ENCODE measurements at regions not wholly inside any gene's neighbourhood (a gene's known extent, or its start where the extent isn't known, plus 50 kb on each side); places are given as distances from the start of the nearest gene placed in this dataset.

- no peaks in the 10 kb centered on the region for H4K20me1 ChIP-seq (replicated peaks in 1 of 2; ENCODE audit: control insufficient read depth in 1 of 2, insufficient read depth in 2 of 2, low read length in 2 of 2)
- FAIRE-seq (no peak), DNase-seq (ENCODE audit: low read depth in 1 of 2, low spot score in 2 of 2) (no peak)
- H3K56ac ChIP-seq (replicated peaks; ENCODE audit: insufficient read length, low read depth, low read length): no peak overlapping the region
- H2BK12ac ChIP-seq (ENCODE audit: low read depth, low read length): no peak overlapping the region
- no peak overlapping the region for H3K4ac ChIP-seq (replicated peaks; ENCODE audit: insufficient read length, low read depth, low read length)
- no peak overlapping the region for H4K8ac ChIP-seq (ENCODE audit: extremely low read depth, insufficient read depth, low read length)
- no peaks in the 10 kb centered on the region for H3K27me3 ChIP-seq (replicated peaks in 1 of 4; ENCODE audit: control insufficient read depth in 3 of 4, extremely low read depth in 1 of 4, insufficient read depth in 3 of 4, low read length in 3 of 4)
- no peak overlapping the region for H3K4me2 ChIP-seq (ENCODE audit: insufficient read depth in 1 of 2, low read depth in 2 of 2, low read length in 2 of 2)
- H3K36me3 ChIP-seq (ENCODE audit: control insufficient read depth in 2 of 4, insufficient read depth in 4 of 4, low read length in 3 of 4): no peaks in the 10 kb centered on the region
- no peaks in the 10 kb centered on the region for H3K79me2 ChIP-seq (ENCODE audit: control insufficient read depth in 1 of 2, insufficient read depth in 2 of 2, low read length in 2 of 2)
- no peaks in the 10 kb centered on the region for H3K4me1 ChIP-seq (replicated peaks in 1 of 4; ENCODE audit: control insufficient read depth in 3 of 4, insufficient read depth in 4 of 4, low read length in 3 of 4)
- no peaks in the 10 kb centered on the region for H3K79me1 ChIP-seq (ENCODE audit: low read depth, low read length)
- H3K9me3 ChIP-seq (ENCODE audit: insufficient read depth in 2 of 2, low read depth in 1 of 2, low read length in 1 of 2): no peaks in the 10 kb centered on the region
- POLR2A ChIA-PET (ENCODE audit: partially characterized antibody): no interaction called here
- no peak overlapping the region for H2AFZ ChIP-seq (ENCODE audit: low read length)
- H2BK20ac ChIP-seq (ENCODE audit: low read length): no peak overlapping the region
- H3K27ac ChIP-seq (ENCODE audit: low read depth, low read length): no peak overlapping the region
- no peak overlapping the region for H2BK15ac ChIP-seq (ENCODE audit: low read length)
- no peak overlapping the region for H2AK5ac ChIP-seq (ENCODE audit: low read depth, low read length)
- H3K23me2 ChIP-seq (ENCODE audit: low read depth, low read length): no peaks in the 10 kb centered on the region
- no peak overlapping the region for H3K4me3 ChIP-seq (ENCODE audit: extremely low read depth in 1 of 4, insufficient read depth in 2 of 4, low read depth in 3 of 4, low read length in 4 of 4)
- CTCF ChIA-PET (ENCODE audit: partially characterized antibody): interaction anchor here (0.7 to 2.9 kb wide), 7 partner anchors 12 to 311 kb away, joined by 3 to 30 read pairs (median 4); no protein-coding TSS in a partner anchor
- no peak overlapping the region for H3K23ac ChIP-seq (ENCODE audit: insufficient read length)
- TF ChIP-seq KDM4A (IDR thresholded peaks at IDR 0.05; ENCODE audit: low read depth, low read length, severe bottlenecking): no peak
- no peak for TF ChIP-seq GABPA (IDR thresholded peaks at IDR 0.05; ENCODE audit: borderline replicate concordance, insufficient read depth, low read length)
- H2BK120ac ChIP-seq (replicated peaks; ENCODE audit: low read depth, low read length): no peak overlapping the region
- H4K91ac ChIP-seq (replicated peaks; ENCODE audit: insufficient read length, low read length): no peak overlapping the region
- H4K5ac ChIP-seq (ENCODE audit: insufficient read length, low read depth, low read length): no peak overlapping the region
- no peak overlapping the region for H3K18ac ChIP-seq (ENCODE audit: extremely low read depth, low read length)
- H3K14ac ChIP-seq (ENCODE audit: insufficient read length): no peak overlapping the region
- no peak overlapping the region for H3K9ac ChIP-seq (replicated peaks in 1 of 4; ENCODE audit: extremely low read depth in 1 of 4, low read depth in 3 of 4, low read length in 3 of 4)
- H2BK5ac ChIP-seq (ENCODE audit: low read depth, low read length): no peak overlapping the region
Measured at GRCh38 chr6:55981660-55982059, 106.3 kb upstream of the BMP5 start.
